ENCODE measurements at regions not wholly inside any gene's neighbourhood (a gene's known extent, or its start where the extent isn't known, plus 50 kb on each side); places are given as distances from the start of the nearest gene placed in this dataset.

DNA sequence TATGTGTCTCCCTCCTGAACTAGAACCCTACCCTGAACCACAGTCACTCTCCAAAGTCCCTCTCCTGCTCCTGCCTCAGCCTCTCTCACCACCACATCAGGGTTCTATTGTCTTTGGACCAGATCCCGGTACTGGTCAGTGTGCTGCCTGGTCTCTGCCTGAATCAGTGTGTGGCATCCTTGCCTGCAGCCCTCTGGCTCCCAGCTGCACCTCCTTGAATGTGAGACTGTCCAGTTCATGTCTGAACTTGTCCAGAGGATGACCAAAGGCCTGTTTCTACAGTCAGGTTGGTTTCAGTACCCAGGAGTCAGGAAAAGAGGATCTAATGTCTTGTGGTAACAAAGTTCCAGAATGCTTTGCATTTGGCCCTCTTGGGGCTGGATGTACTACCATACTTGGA, 76.8 kb upstream of the RANBP3L start:
- TF ChIP-seq CTCF (IDR thresholded peaks at IDR 0.05; ENCODE audit: low read depth, low read length), result no peak
- TF ChIP-seq POLR2A (IDR thresholded peaks at IDR 0.05; ENCODE audit: extremely low read depth, insufficient read length), result no peak
- TF ChIP-seq, protein P1, sequence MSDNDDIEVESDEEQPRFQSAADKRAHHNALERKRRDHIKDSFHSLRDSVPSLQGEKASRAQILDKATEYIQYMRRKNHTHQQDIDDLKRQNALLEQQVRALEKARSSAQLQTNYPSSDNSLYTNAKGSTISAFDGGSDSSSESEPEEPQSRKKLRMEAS (IDR thresholded peaks at IDR 0.05; ENCODE audit: low read depth, low read length), result no peak
- TF ChIP-seq MYC (IDR thresholded peaks at IDR 0.05; ENCODE audit: low read depth, low read length), result no peak
